ENCODE measurements at regions not wholly inside any gene's neighbourhood (a gene's known extent, or its start where the extent isn't known, plus 50 kb on each side); places are given as distances from the start of the nearest gene placed in this dataset.

GRCh38 chr13:80921971-80922370 is 581.0 kb upstream of the SPRY2 start:
- Mint-ChIP-seq H3K27me3 (ENCODE audit: low read depth in 3 of 3) (peaks cover 0 to 2% (median 0%) of the 10 kb centered on the region in 3 donors), H3K36me3 (no peaks in the 10 kb centered on the region), H3K4me3 (no peak overlapping the region), H3K9me3 (peaks cover 0 to 2% (median 0%) of the 10 kb centered on the region in 7 donors), H3K27ac (no peak overlapping the region), H3K4me1 (no peaks in the 10 kb centered on the region)
- DNase-seq: no peak
- no peaks in the 10 kb centered on the region for H3K36me3 ChIP-seq (replicated peaks in 1 of 2; ENCODE audit: control insufficient read depth in 1 of 2, insufficient read depth in 2 of 2, low read length in 2 of 2)
- WGBS (ENCODE audit: insufficient coverage): no CpG with 5 or more reads among the region's 2 CpGs
- H3K4me3 ChIP-seq (replicated peaks in 1 of 3; ENCODE audit: low read depth in 2 of 3, low read length in 3 of 3): no peak overlapping the region
- no peak overlapping the region for H3K27ac ChIP-seq (ENCODE audit: low read depth in 1 of 2, low read length in 2 of 2)
- H3K9me3 ChIP-seq (replicated peaks in 1 of 2; ENCODE audit: control insufficient read depth in 1 of 2, insufficient read depth in 1 of 2, low read length in 2 of 2): no peaks in the 10 kb centered on the region
- no peaks in the 10 kb centered on the region for H3K27me3 ChIP-seq (ENCODE audit: control insufficient read depth in 2 of 2, insufficient read depth in 2 of 2, low read length in 2 of 2)
- no peaks in the 10 kb centered on the region for H3K4me1 ChIP-seq (ENCODE audit: control insufficient read depth in 1 of 2, insufficient read depth in 2 of 2, low read length in 2 of 2)
- H3K4me2 ChIP-seq (replicated peaks; ENCODE audit: extremely low read depth, low read length, poor library complexity, severe bottlenecking): no peak overlapping the region
- no peak overlapping the region for H2AFZ ChIP-seq (ENCODE audit: insufficient read depth, low read depth, low read length, poor library complexity, severe bottlenecking)
- H3K9ac ChIP-seq (ENCODE audit: insufficient read depth, low read length, poor library complexity, severe bottlenecking): no peak overlapping the region
- intact Hi-C loops (cut with micrococcal nuclease): no loop called here
- no peaks in the 10 kb centered on the region for H4K20me1 ChIP-seq (ENCODE audit: insufficient read depth, low read length)
- no peaks in the 10 kb centered on the region for H3K79me2 ChIP-seq (ENCODE audit: insufficient read depth, low read length)
- TF ChIP-seq CTCF (IDR thresholded peaks at IDR 0.05): no peak

- no peak overlapping the region for H3K27ac Mint-ChIP-seq
Measured at GRCh38 chr13:80921541-80921940, 580.6 kb upstream of the SPRY2 start.

More at GRCh38 chr13:80921541-80921940, 580.6 kb upstream of the SPRY2 start:
- H3K4me1 ChIP-seq (ENCODE audit: control insufficient read depth in 1 of 2, insufficient read depth in 2 of 2, low read length in 2 of 2): no peaks in the 10 kb centered on the region
- no peaks in the 10 kb centered on the region for H3K27me3 ChIP-seq (ENCODE audit: control insufficient read depth in 2 of 2, insufficient read depth in 2 of 2, low read length in 2 of 2)
- no peak for TF ChIP-seq CTCF (IDR thresholded peaks at IDR 0.05)
- Mint-ChIP-seq H3K36me3 (no peaks in the 10 kb centered on the region), H3K27me3 (ENCODE audit: low read depth in 3 of 3) (no peaks in the 10 kb centered on the region), H3K4me3 (no peak overlapping the region), H3K4me1 (no peaks in the 10 kb centered on the region), H3K9me3 (peaks cover 0 to 2% (median 0%) of the 10 kb centered on the region in 7 donors)
- no peak overlapping the region for H3K9ac ChIP-seq (ENCODE audit: insufficient read depth, low read length, poor library complexity, severe bottlenecking)
- H3K9me3 ChIP-seq (replicated peaks in 1 of 2; ENCODE audit: control insufficient read depth in 1 of 2, insufficient read depth in 1 of 2, low read length in 2 of 2): no peaks in the 10 kb centered on the region
- DNase-seq: no peak
- WGBS (ENCODE audit: insufficient coverage): 100% methylated on average over 2 of the region's 2 CpGs
- H3K27ac ChIP-seq (ENCODE audit: low read depth in 1 of 2, low read length in 2 of 2): no peak overlapping the region
- no peaks in the 10 kb centered on the region for H3K79me2 ChIP-seq (ENCODE audit: insufficient read depth, low read length)
- no peak overlapping the region for H3K4me2 ChIP-seq (replicated peaks; ENCODE audit: extremely low read depth, low read length, poor library complexity, severe bottlenecking)
- no peak overlapping the region for H3K4me3 ChIP-seq (replicated peaks in 1 of 3; ENCODE audit: low read depth in 2 of 3, low read length in 3 of 3)
- intact Hi-C loops (cut with micrococcal nuclease): no loop called here
- H3K36me3 ChIP-seq (replicated peaks in 1 of 2; ENCODE audit: control insufficient read depth in 1 of 2, insufficient read depth in 2 of 2, low read length in 2 of 2): no peaks in the 10 kb centered on the region
- no peak overlapping the region for H2AFZ ChIP-seq (ENCODE audit: insufficient read depth, low read depth, low read length, poor library complexity, severe bottlenecking)
- no peaks in the 10 kb centered on the region for H4K20me1 ChIP-seq (ENCODE audit: insufficient read depth, low read length)

Data from CD14-positive monocyte (primary cell).